ENCODE measurements at regions not wholly inside any gene's neighbourhood (a gene's known extent, or its start where the extent isn't known, plus 50 kb on each side); places are given as distances from the start of the nearest gene placed in this dataset.

DNA sequence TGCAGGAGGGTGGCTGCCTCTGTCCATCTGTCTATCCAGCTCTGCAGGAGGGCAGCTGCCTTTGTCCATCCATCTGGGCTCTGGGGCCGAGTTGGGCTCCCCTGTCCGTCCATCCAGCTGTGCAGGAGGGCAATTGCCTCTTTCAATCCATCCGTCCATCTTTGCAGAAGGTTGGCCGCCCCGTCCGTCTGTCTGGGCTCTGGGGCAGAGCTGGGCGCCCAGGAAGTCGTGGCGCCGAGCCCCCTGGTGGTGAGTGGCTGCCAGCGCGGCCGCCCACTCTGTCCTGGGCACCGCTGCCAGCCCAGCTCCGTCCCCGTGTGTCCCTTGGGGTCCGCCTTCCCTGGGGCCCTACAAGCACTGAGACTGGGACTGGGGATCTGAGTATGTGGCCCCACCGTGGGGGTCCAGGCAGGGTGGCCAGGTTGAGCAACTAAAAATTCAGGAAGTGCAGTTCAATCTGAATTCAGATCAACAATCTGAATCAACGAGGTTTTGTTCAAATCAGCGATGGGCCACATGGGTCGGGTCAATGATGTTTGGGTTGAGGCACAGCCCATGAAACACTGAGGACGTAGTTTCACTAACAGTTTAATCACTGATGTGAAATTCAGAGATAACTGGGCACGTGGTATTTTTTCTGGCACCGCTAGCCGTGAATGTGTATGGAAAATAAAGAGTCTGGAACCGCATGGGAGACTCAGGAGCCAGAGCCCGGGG, 99.1 kb upstream of the ACTRT2 start:
- TF ChIP-seq, protein P1, sequence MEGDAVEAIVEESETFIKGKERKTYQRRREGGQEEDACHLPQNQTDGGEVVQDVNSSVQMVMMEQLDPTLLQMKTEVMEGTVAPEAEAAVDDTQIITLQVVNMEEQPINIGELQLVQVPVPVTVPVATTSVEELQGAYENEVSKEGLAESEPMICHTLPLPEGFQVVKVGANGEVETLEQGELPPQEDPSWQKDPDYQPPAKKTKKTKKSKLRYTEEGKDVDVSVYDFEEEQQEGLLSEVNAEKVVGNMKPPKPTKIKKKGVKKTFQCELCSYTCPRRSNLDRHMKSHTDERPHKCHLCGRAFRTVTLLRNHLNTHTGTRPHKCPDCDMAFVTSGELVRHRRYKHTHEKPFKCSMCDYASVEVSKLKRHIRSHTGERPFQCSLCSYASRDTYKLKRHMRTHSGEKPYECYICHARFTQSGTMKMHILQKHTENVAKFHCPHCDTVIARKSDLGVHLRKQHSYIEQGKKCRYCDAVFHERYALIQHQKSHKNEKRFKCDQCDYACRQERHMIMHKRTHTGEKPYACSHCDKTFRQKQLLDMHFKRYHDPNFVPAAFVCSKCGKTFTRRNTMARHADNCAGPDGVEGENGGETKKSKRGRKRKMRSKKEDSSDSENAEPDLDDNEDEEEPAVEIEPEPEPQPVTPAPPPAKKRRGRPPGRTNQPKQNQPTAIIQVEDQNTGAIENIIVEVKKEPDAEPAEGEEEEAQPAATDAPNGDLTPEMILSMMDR (IDR thresholded peaks at IDR 0.05 in 4 of 5, conservative IDR thresholded peaks at IDR 0.05 in 1 of 5) = peak in 3 of 5 experiments; percentile 15 to 31 (median 29)
- no peak for TF ChIP-seq POLR2A (IDR thresholded peaks at IDR 0.05)

Data from gastrocnemius medialis (tissue), 4 donors.